NAMALWA (cell line): ENCODE measurements at regions not wholly inside any gene's neighbourhood (a gene's known extent, or its start where the extent isn't known, plus 50 kb on each side); places are given as distances from the start of the nearest gene placed in this dataset.

Experiments used
- DNase-seq: peaks from one replicate; pipeline ENCODE4 v3.0.0-alpha.2; 2015; ENCODE audit warnings: low spot score

GRCh38 chr1:34655875-34656240 is 99.0 kb upstream of the GJB5 start:
- DNase-seq: no peak

GRCh38 chr1:34656299-34656698 is 98.5 kb upstream of the GJB5 start:
- no peak for DNase-seq

GRCh38 chr1:34656731-34657130 is 98.1 kb upstream of the GJB5 start:
- no peak for DNase-seq

GRCh38 chr1:34657266-34657665 is 97.6 kb upstream of the GJB5 start:
- DNase-seq: no peak

GRCh38 chr1:34657849-34658248 is 97.0 kb upstream of the GJB5 start:
- DNase-seq: no peak

GRCh38 chr1:34663031-34663430 is 91.8 kb upstream of the GJB5 start:
- DNase-seq: no peak

- DNase-seq: no peak
Observed at GRCh38 chr1:34668063-34668462, 86.8 kb upstream of the GJB5 start.

- no peak for DNase-seq
Observed at GRCh38 chr1:34670982-34671381, 83.9 kb upstream of the GJB5 start.

- DNase-seq: no peak
Observed at GRCh38 chr1:34671887-34672286, 83.0 kb upstream of the GJB5 start.

- DNase-seq: peak; percentile 71
Observed at GRCh38 chr1:34681480-34682451, 73.1 kb upstream of the GJB5 start.

- DNase-seq: no peak
Observed at GRCh38 chr1:34682452-34683223, 72.2 kb upstream of the GJB5 start.

- DNase-seq: no peak
Observed at GRCh38 chr1:34683616-34684015, 71.2 kb upstream of the GJB5 start.

GRCh38 chr1:34684266-34684665 is 70.6 kb upstream of the GJB5 start:
- no peak for DNase-seq

- DNase-seq: no peak
Observed at GRCh38 chr1:34685225-34685624, 69.6 kb upstream of the GJB5 start.

GRCh38 chr1:34686531-34686930 is 68.3 kb upstream of the GJB5 start:
- DNase-seq: no peak

GRCh38 chr1:34688006-34688741 is 66.7 kb upstream of the GJB5 start:
- no peak for DNase-seq

GRCh38 chr1:34690269-34690668 is 64.6 kb upstream of the GJB5 start:
- no peak for DNase-seq

GRCh38 chr1:34693081-34693480 is 61.8 kb upstream of the GJB5 start:
- DNase-seq: no peak

GRCh38 chr1:34694383-34694782 is 60.5 kb upstream of the GJB5 start:
- no peak for DNase-seq

- no peak for DNase-seq
Observed at GRCh38 chr1:34695580-34695979, 59.3 kb upstream of the GJB5 start.

- no peak for DNase-seq
Observed at GRCh38 chr1:34696230-34696629, 58.6 kb upstream of the GJB5 start.

GRCh38 chr1:34696981-34697380 is 57.9 kb upstream of the GJB5 start:
- no peak for DNase-seq

GRCh38 chr1:34697818-34698217 is 57.0 kb upstream of the GJB5 start:
- DNase-seq: no peak
